ENCODE measurements at regions not wholly inside any gene's neighbourhood (a gene's known extent, or its start where the extent isn't known, plus 50 kb on each side); places are given as distances from the start of the nearest gene placed in this dataset.

GRCh38 chr2:220178991-220179695 lies 551.7 kb downstream of the SLC4A3 start:
- H3K4me1 ChIP-seq (ENCODE audit: control insufficient read depth, low read length), result no peaks in the 10 kb centered on the region
- H3K79me2 ChIP-seq (ENCODE audit: control insufficient read depth, low read length), result no peaks in the 10 kb centered on the region
- H3K9me3 ChIP-seq (ENCODE audit: control insufficient read depth, insufficient read depth, low read length), result no peaks in the 10 kb centered on the region
- H3K9me2 ChIP-seq (replicated peaks; ENCODE audit: control insufficient read depth, low read length), result no peaks in the 10 kb centered on the region
- no peaks in the 10 kb centered on the region for H3K36me3 ChIP-seq (ENCODE audit: control insufficient read depth, low read length)
- no peak for TF ChIP-seq EZH2phosphoT487 (IDR thresholded peaks at IDR 0.05; ENCODE audit: borderline replicate concordance, low read length)
- no peak for TF ChIP-seq CTCF (IDR thresholded peaks at IDR 0.05; ENCODE audit: low read depth, low read length, poor library complexity, severe bottlenecking)
- no peak overlapping the region for H3K4me2 ChIP-seq (ENCODE audit: low read length)
- H3K27ac ChIP-seq (ENCODE audit: low read depth, low read length), result no peak overlapping the region
- H3F3A ChIP-seq (ENCODE audit: control insufficient read depth, insufficient read depth), result no peaks in the 10 kb centered on the region
- H3K27me3 ChIP-seq (ENCODE audit: control insufficient read depth, low read length), result no peaks in the 10 kb centered on the region
- no peak overlapping the region for H3K4me3 ChIP-seq (ENCODE audit: low read length)
- no peaks in the 10 kb centered on the region for H4K20me1 ChIP-seq (ENCODE audit: control insufficient read depth, insufficient read depth, low read depth, low read length)

- Histone ChIP-seq H3K79me2 (ENCODE audit: control insufficient read depth, low read length) (no peaks in the 10 kb centered on the region), H4K20me1 (ENCODE audit: control insufficient read depth, insufficient read depth, low read depth, low read length) (no peaks in the 10 kb centered on the region), H3K9me2 (replicated peaks; ENCODE audit: control insufficient read depth, low read length) (no peaks in the 10 kb centered on the region), H3K4me2 (ENCODE audit: low read length) (no peak overlapping the region), H3K4me1 (ENCODE audit: control insufficient read depth, low read length) (no peaks in the 10 kb centered on the region), H3K4me3 (ENCODE audit: low read length) (no peak overlapping the region), H3F3A (ENCODE audit: control insufficient read depth, insufficient read depth) (no peaks in the 10 kb centered on the region), H3K27me3 (ENCODE audit: control insufficient read depth, low read length) (no peaks in the 10 kb centered on the region), H3K9me3 (ENCODE audit: control insufficient read depth, insufficient read depth, low read length) (no peaks in the 10 kb centered on the region), H3K36me3 (ENCODE audit: control insufficient read depth, low read length) (no peaks in the 10 kb centered on the region), H3K27ac (ENCODE audit: low read depth, low read length) (no peak overlapping the region)
- TF ChIP-seq CTCF (IDR thresholded peaks at IDR 0.05; ENCODE audit: low read depth, low read length, poor library complexity, severe bottlenecking) (no peak), EZH2phosphoT487 (IDR thresholded peaks at IDR 0.05; ENCODE audit: borderline replicate concordance, low read length) (no peak)
Observed at GRCh38 chr2:220181165-220181564, 553.7 kb downstream of the SLC4A3 start.

GRCh38 chr2:220182790-220183189 lies 555.4 kb downstream of the SLC4A3 start:
- Histone ChIP-seq H3K79me2 (ENCODE audit: control insufficient read depth, low read length) (no peaks in the 10 kb centered on the region), H3K4me3 (ENCODE audit: low read length) (no peak overlapping the region), H3K9me3 (ENCODE audit: control insufficient read depth, insufficient read depth, low read length) (no peaks in the 10 kb centered on the region), H4K20me1 (ENCODE audit: control insufficient read depth, insufficient read depth, low read depth, low read length) (no peaks in the 10 kb centered on the region), H3K4me2 (ENCODE audit: low read length) (no peak overlapping the region), H3K27ac (ENCODE audit: low read depth, low read length) (no peak overlapping the region), H3K9me2 (replicated peaks; ENCODE audit: control insufficient read depth, low read length) (no peaks in the 10 kb centered on the region), H3K27me3 (ENCODE audit: control insufficient read depth, low read length) (no peaks in the 10 kb centered on the region), H3K4me1 (ENCODE audit: control insufficient read depth, low read length) (no peaks in the 10 kb centered on the region), H3K36me3 (ENCODE audit: control insufficient read depth, low read length) (no peaks in the 10 kb centered on the region), H3F3A (ENCODE audit: control insufficient read depth, insufficient read depth) (no peaks in the 10 kb centered on the region)
- TF ChIP-seq EZH2phosphoT487 (IDR thresholded peaks at IDR 0.05; ENCODE audit: borderline replicate concordance, low read length) (no peak), CTCF (IDR thresholded peaks at IDR 0.05; ENCODE audit: low read depth, low read length, poor library complexity, severe bottlenecking) (no peak)
